ENCODE measurements at regions not wholly inside any gene's neighbourhood (a gene's known extent, or its start where the extent isn't known, plus 50 kb on each side); places are given as distances from the start of the nearest gene placed in this dataset.

- TF ChIP-seq CTCF (IDR thresholded peaks at IDR 0.05): no peak
- no peak for TF ChIP-seq POLR2A (IDR thresholded peaks at IDR 0.05)
These were observed 127.2 kb upstream of the DLG1 start for GRCh38 chr3:197425485-197426120.
